ENCODE measurements at regions not wholly inside any gene's neighbourhood (a gene's known extent, or its start where the extent isn't known, plus 50 kb on each side); places are given as distances from the start of the nearest gene placed in this dataset.
"Not testable (repeated sequence)": the region's sequence is repeated elsewhere in the genome, so short reads cannot be mapped to it uniquely, and the experiment has no call there.

DNA sequence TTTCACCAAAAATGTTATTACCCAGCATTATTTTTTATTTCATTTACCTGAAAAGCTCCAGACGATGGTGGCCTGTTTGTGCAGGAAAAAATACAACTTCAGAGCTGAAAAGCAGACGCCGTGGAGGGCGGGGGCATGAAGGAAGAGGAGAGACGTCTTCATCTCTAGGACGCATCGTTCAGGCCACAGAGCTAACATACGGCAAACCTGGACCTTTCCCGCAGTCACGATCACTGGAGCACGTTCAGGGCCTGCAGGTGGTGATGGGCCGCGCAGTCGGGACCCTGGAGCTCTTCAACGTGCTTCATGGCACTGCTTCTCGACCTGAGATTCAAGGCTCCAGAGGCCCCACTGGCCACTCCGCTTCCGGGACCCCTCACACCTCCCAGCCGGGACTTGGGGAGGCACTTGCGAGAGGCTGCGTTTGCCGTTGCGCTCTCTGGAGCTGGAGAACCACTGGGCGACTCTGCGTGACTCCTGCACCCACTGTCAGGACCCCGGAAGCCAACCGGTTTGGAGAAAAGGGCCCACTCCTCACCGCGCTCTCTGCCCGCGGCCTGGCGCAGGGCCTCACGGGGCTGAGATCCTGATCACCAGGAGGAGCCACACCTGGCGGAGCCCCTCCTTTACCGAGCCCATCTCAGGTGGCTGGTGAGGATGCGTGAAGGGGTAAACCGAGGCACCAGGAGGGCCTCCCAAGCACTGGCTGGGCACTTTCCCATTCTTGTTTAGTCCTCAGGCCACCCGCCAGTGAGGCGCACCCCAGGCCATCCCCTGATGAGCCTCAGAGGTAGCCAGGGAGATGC, 164.4 kb upstream of the AFDN start:
- DNase-seq (ENCODE audit: low read depth) = no peak

DNA sequence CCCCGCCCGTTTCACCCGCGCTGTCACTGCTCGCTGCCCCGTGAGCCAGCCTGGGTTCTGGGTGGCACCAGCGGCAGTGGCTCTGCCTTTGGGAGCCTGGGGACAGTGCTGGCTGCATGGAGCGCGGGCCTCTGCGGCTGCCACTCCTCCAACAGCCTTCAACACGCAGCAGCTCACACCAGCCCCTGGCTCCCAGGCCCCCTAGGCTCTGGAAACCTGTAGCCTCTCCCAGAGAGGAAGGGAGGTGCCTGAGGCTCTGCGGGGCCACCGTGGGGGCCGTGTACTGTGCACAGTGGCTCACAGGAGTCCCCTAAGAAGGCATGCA, 163.9 kb upstream of the AFDN start:
- DNase-seq (ENCODE audit: low read depth) = no peak

DNA sequence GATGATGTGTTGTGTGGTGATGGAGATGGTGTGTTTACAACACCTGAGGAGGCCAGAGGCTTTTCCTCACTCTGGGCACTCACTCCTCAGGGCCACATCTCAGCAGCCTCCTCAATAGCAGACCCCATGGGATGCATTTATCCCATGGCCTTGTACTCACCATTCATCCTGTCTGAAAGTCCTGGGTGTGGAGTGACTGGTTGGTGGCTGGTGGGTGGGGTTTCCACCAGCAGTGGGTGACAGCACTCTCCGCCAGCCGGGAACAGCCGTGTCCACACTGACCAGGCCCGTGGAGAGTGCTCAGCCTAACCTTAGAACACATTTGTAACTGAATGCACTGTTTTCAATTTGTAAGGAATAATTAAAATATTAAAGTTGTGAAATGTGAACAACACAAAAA, 163.4 kb upstream of the AFDN start:
- DNase-seq (ENCODE audit: low read depth) = no peak

DNA sequence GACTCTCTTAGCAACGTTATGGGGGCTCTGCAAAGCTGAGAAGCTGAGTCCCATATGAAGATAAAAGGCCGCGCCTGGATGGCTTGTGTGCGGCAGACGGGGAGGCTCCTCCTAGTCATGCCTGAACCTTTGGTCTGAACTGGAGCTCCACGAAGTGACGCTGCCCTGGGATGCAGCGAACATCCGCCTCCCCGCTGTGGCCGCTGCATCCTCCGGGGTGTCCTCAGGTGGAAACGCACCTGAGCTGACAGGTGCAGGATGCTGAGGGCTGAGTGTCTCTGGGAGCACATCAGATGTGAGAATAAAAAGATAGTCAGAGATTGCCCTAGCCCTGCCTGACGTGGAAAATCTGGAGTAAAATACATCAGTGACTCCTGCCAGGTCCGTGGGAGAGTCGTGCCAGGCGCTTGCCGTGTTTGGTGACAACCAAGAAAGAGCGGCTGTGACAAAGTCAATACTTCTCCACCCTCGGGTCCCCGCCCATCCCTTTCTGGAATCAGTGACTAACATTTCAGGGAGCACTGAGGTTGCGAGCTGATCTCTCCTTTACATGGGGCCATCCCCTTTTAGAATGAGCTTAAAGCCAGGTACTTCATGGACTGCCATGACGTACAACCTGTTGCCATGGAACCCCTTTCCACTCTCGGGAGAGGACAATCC, 162.8 kb upstream of the AFDN start:
- DNase-seq (ENCODE audit: low read depth) = no peak

DNA sequence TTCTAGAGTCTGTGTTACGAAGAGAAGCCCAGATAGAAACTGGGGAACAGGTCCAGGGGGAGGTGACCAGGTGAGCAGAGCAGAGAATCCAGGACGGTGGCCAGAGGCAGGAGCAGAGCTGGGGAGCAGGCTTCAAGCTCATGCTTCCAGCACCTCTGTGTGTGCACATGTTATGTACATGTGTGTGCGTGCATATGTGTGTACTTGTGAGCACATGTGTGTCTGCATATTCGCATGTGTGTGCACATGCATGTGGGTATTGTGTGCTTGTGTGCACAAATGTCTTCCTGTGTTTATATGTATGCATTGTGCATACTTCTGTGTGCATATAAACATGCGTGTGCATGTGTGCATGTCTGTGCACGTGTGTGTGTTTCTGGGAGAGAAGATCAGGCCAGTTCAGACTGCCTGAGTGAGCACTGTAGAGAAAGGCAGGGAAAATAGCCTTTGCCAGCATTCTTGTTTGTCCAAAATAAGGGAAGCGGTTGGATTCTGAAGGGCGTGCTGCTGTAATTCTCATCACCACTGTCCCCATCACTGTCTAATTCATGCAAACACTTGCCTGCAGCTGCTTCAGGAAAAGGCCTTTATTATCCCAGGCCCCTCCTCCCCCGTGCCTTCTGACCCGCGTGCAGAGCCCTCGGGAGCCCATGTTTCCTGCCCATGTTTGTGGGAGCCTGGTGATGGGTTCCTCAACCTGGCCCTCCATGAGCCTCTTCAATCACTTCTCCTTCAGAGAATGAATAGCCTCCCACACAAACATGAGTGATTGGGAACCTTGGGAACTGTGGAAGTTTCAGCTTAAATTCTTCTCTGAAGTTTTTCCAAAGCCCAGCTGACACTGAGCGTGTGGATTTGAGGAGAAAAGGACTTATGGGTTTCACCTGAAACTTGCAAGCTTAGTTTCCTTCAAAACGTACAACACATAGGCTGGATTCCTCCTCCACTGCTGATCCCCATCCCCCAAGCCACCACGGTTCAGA, 161.7 kb upstream of the AFDN start:
- DNase-seq (ENCODE audit: low read depth) = no peak

DNA sequence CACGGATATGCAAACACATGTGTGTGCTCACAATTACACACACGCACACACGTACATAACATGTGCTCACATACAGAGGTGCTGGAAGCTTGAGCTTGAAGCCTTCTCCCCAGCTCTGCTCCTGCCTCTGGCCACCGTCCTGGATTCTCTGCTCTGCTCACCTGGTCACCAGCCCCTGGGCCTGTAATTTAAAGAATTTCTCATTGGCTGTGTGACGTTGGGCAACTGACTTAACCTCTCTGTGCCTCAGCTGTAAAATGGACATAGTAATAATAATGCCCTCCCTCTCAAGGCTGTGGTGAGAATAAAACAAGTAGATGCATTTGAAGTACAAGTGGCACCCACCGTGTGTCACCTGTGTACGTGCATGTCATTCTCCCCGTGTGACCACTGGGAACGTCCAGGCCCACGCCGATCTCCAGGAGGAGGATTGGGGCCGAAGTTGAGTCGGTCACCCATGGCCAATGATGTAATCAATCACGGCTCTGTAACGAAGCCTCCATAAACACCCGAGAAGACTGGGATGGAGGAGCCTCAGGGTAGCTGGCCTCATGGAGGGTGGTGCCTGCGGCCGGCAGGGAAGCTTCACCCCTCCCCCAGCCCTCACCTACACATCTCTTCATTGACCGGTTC, 160.9 kb upstream of the AFDN start:
- no peak for DNase-seq (ENCODE audit: low read depth)

DNA sequence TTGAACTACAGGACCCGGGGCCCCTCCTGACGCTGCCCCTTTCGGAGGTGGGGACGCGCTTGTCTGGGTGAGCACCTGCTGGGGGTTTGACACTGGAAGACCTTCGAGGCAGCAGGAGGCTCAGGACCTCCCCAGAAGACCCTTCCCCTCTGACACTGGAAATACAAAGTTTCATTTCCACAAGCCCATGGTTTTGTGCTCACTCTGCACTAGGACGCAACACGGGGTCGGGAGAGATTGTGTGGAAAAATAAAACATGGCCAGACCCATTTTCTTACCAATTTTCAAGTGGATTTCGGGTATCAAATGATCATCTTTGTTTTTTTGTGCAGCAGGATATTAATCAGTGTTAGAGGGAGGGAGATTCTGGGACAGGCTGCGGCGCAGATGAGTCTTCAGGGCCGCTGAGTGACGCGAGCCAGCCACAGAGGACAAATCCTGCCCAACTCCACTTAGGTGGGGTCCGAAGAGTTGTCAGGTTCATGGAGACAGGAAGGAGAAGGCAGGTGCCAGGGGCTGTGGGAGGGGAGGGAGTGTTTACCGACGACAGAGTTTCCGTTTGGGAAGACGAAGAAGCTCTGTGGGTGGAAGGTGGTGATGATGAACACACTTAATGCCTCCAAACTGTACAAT, 160.0 kb upstream of the AFDN start:
- no peak for DNase-seq (ENCODE audit: low read depth)

DNA sequence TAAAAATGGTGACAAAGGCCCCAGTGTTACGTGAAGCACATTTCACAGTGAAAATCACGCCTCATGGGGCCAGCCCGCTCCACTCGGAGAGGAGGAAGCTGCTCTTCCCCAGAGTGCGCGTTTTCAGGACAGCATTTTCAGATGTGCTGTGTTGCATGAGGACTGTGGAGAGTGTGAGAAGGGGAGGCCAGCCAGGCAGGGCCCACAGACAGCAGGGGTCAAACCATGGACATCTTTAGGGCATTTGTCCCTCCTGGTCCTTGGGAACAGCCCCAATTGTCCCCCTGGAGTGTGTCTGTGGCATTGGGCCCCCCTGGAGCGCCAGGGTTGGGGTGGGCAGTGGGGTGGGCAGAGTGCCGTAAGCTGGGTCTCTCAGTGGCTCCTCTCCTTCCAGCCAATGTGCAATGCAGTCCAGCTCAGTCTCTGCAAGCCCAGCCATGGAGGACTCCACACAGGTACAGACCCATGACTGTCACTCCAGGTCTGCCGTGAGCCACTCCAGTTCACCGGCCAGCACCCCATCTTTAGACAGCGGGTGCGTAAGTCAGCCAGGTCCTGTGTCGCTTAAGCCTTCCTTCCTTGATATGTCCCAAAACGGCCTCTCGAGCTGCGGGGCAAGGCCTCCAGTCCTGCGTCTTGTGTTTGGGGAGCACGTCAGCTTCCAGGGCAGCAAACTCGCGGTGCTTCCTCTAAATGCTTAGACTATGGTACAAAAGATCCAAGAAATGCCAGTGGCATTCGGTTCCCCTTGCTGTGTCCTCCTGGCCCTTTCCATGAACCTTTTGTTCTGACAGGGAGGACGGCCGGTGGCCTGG, 159.3 kb upstream of the AFDN start:
- DNase-seq (ENCODE audit: low read depth) = no peak

DNA sequence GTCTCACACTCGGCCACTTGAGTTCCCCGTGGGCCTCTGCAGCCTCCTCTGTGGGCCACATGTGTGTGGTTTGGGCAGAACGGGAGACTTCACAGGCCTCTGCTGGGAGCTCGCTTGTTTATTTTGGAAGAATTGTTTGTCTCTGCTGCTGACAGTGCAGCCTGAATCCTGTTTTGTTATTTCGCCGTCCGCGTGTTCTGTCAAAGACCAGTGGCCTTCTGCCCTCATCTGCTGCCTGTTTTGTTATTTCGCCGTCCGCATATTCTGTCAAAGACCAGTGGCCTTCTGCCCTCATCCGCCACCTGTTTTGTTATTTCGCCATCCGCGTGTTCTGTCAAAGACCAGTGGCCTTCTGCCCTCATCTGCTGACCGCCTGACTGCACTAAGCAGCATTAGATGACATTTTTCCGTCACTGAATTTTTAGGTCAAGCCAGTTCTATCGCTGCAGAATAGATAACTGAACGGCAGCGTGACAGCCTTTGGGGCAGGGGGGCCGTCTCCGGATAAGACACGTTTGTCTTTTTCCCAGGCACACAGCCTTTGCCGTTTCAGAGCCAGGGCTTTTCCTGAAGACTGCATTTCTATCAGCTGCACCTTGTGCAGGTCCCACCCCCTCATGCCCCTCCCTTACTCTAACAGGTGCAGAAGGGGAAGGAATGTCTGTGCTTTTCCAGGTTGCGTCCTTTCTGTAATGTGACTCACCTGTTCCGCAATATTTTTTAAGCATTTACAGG, 158.5 kb upstream of the AFDN start:
- DNase-seq (ENCODE audit: low read depth) = no peak

DNA sequence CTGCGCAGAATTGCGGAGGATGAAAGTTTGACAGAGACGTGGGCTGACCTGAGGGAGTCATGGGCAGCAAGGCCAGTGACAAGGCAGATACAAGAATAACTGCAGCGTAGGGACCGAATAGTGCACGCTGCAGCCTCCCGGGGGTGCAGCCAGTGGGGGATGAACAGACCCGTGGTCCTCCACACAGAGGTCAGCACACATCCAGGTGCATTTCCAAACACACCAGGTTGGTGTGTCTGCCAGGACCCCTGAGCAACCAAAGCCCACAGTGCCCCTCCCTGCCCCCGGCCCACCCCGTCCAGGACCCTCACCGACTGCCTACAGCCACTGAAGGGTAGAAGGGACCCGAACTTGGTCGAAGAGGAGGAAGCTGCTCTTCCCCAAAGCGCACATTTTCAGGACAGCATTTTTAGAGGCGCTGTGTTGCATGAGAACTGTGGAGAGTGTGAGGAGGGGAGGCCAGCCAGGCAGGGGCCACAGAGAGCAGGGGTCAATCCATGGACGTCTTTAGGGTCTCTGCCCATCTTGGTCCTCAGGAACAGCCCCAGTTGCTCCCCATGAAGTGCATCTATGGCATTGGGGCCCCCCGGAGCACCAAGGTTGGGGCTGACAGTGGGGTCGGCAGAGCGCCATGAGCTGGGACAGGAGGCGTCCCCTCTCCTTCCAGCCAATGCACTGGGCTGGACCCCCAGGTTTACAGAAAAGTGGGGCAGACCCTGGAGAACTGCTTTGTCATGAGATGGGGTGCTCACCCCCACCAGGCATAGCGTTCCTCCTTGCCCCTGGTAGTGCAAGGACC, 157.8 kb upstream of the AFDN start:
- DNase-seq (ENCODE audit: low read depth) = no peak

DNA sequence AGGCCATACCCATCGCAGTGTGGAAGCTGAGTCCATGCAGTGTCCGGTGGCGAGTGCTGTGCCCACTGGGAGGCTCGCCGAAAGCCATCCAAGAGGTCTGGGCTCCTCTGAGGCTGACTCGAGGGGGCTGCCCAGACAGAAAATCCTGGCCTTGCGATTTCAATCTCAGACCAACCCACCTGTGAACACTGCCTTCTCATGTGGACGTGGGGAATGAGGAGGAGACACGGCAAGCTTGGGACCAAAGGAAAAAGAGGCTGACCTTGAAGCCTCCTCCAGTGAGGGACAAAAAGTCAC, 157.2 kb upstream of the AFDN start:
- no peak for DNase-seq (ENCODE audit: low read depth)

DNA sequence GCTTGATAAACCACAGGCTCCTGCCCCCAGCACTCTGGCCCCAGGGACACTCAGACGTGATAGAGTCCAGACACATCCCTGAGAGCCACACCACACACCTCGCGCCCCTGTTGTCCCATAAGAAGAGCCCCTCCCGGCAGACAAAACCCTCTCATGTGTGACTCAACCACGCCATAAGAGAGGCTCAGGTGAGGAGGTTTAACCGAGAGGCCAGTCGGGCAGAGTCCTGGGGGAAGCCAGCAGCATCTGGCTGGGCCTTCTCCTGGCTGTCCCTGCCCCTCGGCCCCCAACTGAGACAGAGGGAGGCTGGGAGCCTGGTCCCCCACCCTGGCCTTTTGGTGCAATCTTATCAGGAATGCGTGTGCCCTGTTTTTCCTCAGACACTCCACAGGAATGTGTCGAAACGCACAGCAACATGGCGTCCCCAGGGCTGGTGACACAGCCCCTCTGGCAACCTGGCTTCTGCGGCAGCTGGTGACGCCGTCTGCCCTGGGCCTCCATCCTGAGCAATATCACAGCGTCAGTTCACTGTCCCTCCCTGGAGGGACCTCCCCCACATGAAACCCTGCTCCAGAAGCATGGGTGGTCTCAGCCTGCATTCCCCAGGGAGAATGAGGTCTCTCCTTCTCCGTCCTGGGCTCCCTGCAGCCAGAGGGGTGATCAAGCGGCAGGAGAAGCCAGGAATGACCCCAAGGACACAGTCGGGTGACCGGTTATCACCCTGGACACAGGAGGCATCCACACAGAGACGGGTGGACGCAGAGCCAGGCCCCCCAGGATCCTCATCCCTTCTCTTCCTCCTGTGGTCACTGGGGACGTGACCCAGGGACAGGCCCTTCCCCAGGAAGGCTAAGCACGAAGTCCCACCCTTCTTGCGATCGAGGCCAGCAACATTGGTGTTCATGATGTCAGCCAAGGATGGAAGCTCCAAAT, 156.6 kb upstream of the AFDN start:
- no peak for DNase-seq (ENCODE audit: low read depth)

DNA sequence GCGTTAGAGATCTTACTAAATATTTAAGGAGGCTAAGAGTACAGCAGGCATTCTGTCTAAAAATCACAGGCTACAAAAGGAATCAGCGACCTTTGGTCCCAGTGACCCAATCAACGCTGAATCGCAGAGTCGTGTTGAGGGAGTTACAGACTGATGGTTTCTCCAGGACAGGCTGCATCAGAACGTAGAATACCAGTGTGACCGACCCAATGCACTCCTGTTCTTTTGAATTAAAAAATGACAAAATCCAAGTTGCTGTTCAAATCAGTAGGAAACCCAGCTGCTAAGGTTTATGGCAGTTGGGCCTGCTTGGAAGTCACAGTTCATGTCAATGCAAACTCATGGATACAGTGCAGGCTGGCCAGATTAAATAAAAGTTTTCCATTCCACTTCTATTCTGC, 155.8 kb upstream of the AFDN start:
- DNase-seq (ENCODE audit: low read depth) = no peak

DNA sequence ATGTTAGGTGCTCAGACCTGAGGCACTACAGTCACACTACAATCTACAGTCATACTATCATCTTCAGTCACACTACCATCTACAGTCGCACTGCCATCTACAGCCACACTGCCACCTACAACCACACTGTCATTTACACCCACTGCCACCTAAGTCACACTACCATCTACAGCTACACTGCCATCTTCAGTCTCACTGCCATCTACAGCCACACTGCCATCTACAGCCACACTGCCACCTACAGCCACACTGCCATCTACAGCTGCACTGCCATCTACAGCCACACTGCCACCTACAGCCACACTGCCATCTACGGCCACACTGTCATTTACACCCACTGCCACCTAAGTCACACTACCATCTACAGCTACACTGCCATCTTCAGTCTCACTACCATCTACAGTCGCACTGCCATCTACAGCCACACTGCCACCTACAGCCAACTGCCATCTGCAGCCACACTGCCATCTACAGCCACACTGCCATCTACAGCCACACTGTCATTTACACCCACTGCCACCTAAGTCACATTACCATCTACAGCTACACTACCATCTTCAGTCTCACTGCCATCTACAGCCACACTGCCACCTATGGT, 155.2 kb upstream of the AFDN start:
- not testable (repeated sequence) for DNase-seq (ENCODE audit: low read depth)

DNA sequence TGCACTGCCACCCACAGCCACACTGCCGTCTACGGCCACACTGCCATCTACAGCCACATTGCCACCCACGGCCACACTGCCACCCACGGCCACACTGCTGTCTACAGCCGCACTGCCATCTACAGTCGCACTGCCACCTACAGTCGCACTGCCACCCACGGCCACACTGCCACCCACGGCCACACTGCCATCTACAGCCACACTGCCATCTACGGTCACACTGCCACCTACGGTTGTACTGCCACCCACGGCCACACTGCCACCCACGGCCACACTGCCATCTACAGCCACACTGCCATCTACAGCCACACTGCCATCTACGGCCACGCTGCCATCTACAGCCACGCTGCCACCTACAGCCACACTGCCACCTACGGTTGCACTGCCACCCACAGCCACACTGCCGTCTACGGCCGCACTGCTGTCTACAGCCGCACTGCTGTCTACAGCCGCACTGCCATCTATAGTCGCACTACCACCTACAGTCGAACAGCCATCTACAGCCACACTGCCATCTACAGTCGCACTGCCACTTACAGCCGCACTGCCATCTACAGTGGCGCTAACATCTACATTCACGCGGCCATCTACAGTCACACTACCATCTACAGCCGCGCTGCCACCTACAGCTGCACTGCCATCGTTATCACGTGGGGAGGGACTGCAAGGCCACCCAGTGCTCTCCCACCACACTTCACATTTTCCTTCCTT, 154.6 kb upstream of the AFDN start:
- no peak for DNase-seq (ENCODE audit: low read depth)

DNA sequence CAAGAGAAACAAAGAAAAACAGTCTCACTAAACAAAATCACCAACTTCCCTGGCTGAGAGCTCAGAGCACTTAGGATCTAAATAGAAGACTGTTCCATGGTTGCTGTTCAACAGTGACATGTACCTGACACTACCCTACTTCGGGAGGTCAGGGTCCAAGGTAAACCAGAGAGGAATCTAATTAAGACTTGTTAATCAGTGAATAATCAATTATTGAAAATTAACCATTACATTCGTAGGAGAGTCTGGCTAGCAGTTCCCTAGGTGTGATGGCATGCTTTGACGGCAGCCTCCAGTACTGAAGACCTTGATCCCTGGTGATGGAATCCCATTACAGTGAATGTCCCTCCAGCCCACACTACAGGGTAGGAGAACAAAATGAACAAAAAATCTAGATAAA, 154.0 kb upstream of the AFDN start:
- no peak for DNase-seq (ENCODE audit: low read depth)

DNA sequence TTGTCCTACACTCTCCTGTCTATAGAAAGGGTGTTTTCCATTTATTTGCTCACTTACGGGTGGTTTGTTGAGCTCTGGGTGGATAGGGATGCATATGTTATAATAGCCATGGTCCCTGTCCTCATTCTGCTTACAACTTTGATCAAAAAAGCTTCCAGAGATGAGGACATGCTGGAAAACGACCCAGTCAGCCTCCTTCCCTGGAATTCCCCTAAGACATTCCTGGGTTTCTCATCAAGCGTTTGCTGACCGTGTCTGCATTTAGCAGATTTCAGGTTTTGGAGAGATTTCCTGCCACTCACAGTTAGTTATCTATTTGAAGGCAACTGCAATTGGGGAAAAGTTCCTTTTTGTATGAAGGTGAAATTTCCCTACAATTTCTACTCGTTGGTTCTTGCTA, 152.8 kb upstream of the AFDN start:
- DNase-seq (ENCODE audit: low read depth) = no peak
